ENCODE measurements at regions not wholly inside any gene's neighbourhood (a gene's known extent, or its start where the extent isn't known, plus 50 kb on each side); places are given as distances from the start of the nearest gene placed in this dataset.

- H3K27me3 ChIP-seq (replicated peaks; ENCODE audit: insufficient read depth, low read depth, low read length, poor library complexity), result no peaks in the 10 kb centered on the region
- H3K27ac ChIP-seq (ENCODE audit: low read depth, low read length, poor library complexity, severe bottlenecking), result no peak overlapping the region
- H3K4me1 ChIP-seq (ENCODE audit: insufficient read depth, low read length, poor library complexity, severe bottlenecking), result no peaks in the 10 kb centered on the region
- DNase-seq (ENCODE audit: low spot score), result no peak
- H3K9me3 ChIP-seq (ENCODE audit: low read depth, low read length, poor library complexity, severe bottlenecking), result no peaks in the 10 kb centered on the region
- no TSS peak for BruUV-seq (replicated peaks)
- H3K36me3 ChIP-seq (ENCODE audit: insufficient read depth, low read length, poor library complexity, severe bottlenecking), result no peaks in the 10 kb centered on the region
- ChIA-PET POLR2A (ENCODE audit: low non-redundant PET) (no interaction called here), CTCF (no interaction called here)
- intact Hi-C loops (cut with micrococcal nuclease; ENCODE audit: unreplicated experiment), result no loop called here
- TF ChIP-seq CTCF (conservative IDR thresholded peaks at IDR 0.05; ENCODE audit: low read depth, low read length) (no peak), EZH2 (IDR thresholded peaks at IDR 0.05; ENCODE audit: borderline replicate concordance, low read depth, low read length, poor library complexity, severe bottlenecking) (no peak)
- H3K4me3 ChIP-seq (ENCODE audit: low read depth, low read length, poor library complexity, severe bottlenecking), result no peak overlapping the region
Measured at GRCh38 chr5:98307811-98308210, 465.7 kb upstream of the RGMB start.

GRCh38 chr5:98308231-98308630, 465.2 kb upstream of the RGMB start:
- H3K27ac ChIP-seq (ENCODE audit: low read depth, low read length, poor library complexity, severe bottlenecking), result no peak overlapping the region
- POLR2A ChIA-PET (ENCODE audit: low non-redundant PET), result no interaction called here
- TF ChIP-seq EZH2 (IDR thresholded peaks at IDR 0.05; ENCODE audit: borderline replicate concordance, low read depth, low read length, poor library complexity, severe bottlenecking), result no peak
- no peak for TF ChIP-seq CTCF (conservative IDR thresholded peaks at IDR 0.05; ENCODE audit: low read depth, low read length)

DNA sequence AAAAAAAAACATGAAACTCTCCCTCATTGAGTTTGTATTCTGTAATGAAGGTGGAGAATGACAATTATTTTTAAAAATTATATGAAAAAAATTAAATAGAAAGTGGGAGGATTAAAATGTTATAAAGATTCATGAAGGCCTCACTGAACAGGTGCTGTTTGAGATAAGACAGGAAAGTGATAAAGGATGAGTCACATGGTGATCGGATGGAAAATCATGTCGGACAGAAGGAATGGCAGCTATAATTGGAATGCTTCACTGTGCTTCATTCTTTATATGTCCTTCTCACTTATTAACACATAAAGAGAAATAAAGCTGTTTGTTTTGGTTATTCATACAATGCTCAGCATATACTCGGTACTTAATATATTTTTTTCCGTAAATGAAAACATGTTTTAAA, 464.5 kb upstream of the RGMB start:
- no peak for DNase-seq (ENCODE audit: low spot score)
- Histone ChIP-seq H3K27me3 (replicated peaks; ENCODE audit: insufficient read depth, low read depth, low read length, poor library complexity) (no peaks in the 10 kb centered on the region), H3K27ac (ENCODE audit: low read depth, low read length, poor library complexity, severe bottlenecking) (no peak overlapping the region), H3K4me1 (ENCODE audit: insufficient read depth, low read length, poor library complexity, severe bottlenecking) (no peaks in the 10 kb centered on the region), H3K9me3 (ENCODE audit: low read depth, low read length, poor library complexity, severe bottlenecking) (no peaks in the 10 kb centered on the region), H3K36me3 (ENCODE audit: insufficient read depth, low read length, poor library complexity, severe bottlenecking) (no peaks in the 10 kb centered on the region), H3K4me3 (ENCODE audit: low read depth, low read length, poor library complexity, severe bottlenecking) (no peak overlapping the region)
- intact Hi-C loops (cut with micrococcal nuclease; ENCODE audit: unreplicated experiment), result no loop called here
- ChIA-PET POLR2A (ENCODE audit: low non-redundant PET) (no interaction called here), CTCF (no interaction called here)
- no TSS peak for BruUV-seq (replicated peaks)
- TF ChIP-seq EZH2 (IDR thresholded peaks at IDR 0.05; ENCODE audit: borderline replicate concordance, low read depth, low read length, poor library complexity, severe bottlenecking) (no peak), CTCF (conservative IDR thresholded peaks at IDR 0.05; ENCODE audit: low read depth, low read length) (no peak)

More at GRCh38 chr5:98308231-98308630, 465.2 kb upstream of the RGMB start:
- BruUV-seq (replicated peaks), result no TSS peak
- intact Hi-C loops (cut with micrococcal nuclease; ENCODE audit: unreplicated experiment), result no loop called here
- H3K4me3 ChIP-seq (ENCODE audit: low read depth, low read length, poor library complexity, severe bottlenecking), result no peak overlapping the region
- CTCF ChIA-PET, result no interaction called here
- H3K4me1 ChIP-seq (ENCODE audit: insufficient read depth, low read length, poor library complexity, severe bottlenecking), result no peaks in the 10 kb centered on the region
- no peaks in the 10 kb centered on the region for H3K27me3 ChIP-seq (replicated peaks; ENCODE audit: insufficient read depth, low read depth, low read length, poor library complexity)
- no peaks in the 10 kb centered on the region for H3K36me3 ChIP-seq (ENCODE audit: insufficient read depth, low read length, poor library complexity, severe bottlenecking)
- no peak for DNase-seq (ENCODE audit: low spot score)
- H3K9me3 ChIP-seq (ENCODE audit: low read depth, low read length, poor library complexity, severe bottlenecking), result no peaks in the 10 kb centered on the region
